ENCODE measurements at regions not wholly inside any gene's neighbourhood (a gene's known extent, or its start where the extent isn't known, plus 50 kb on each side); places are given as distances from the start of the nearest gene placed in this dataset.

GRCh38 chr10:9712393-9712792 lies 1305.3 kb upstream of the CELF2 start:
- no peak for DNase-seq

GRCh38 chr10:9719246-9719645 lies 1298.4 kb upstream of the CELF2 start:
- DNase-seq, result no peak

- DNase-seq, result no peak
Observed at GRCh38 chr10:9733766-9734165, 1283.9 kb upstream of the CELF2 start.

- DNase-seq, result no peak
Observed at GRCh38 chr10:9734218-9734617, 1283.5 kb upstream of the CELF2 start.

GRCh38 chr10:9735731-9736130 lies 1281.9 kb upstream of the CELF2 start:
- DNase-seq, result no peak

GRCh38 chr10:9743639-9744038 lies 1274.0 kb upstream of the CELF2 start:
- DNase-seq, result no peak

- no peak for DNase-seq
Observed at GRCh38 chr10:9745158-9745557, 1272.5 kb upstream of the CELF2 start.

GRCh38 chr10:9757176-9757575 lies 1260.5 kb upstream of the CELF2 start:
- no peak for DNase-seq

- DNase-seq, result no peak
Observed at GRCh38 chr10:9759596-9759995, 1258.1 kb upstream of the CELF2 start.

- peak; percentile 95 for DNase-seq
Observed at GRCh38 chr10:9762966-9763656, 1254.6 kb upstream of the CELF2 start.

GRCh38 chr10:9766762-9767161 lies 1250.9 kb upstream of the CELF2 start:
- no peak for DNase-seq

GRCh38 chr10:9781666-9782065 lies 1236.0 kb upstream of the CELF2 start:
- peak; percentile 22 for DNase-seq

GRCh38 chr10:9786101-9786500 lies 1231.6 kb upstream of the CELF2 start:
- DNase-seq, result peak; percentile 64

- peak; percentile 73 for DNase-seq
Observed at GRCh38 chr10:9786576-9786975, 1231.1 kb upstream of the CELF2 start.

GRCh38 chr10:9789996-9790395 lies 1227.7 kb upstream of the CELF2 start:
- no peak for DNase-seq

GRCh38 chr10:9792181-9792580 lies 1225.5 kb upstream of the CELF2 start:
- DNase-seq, result peak; percentile 47

GRCh38 chr10:9796564-9796963 lies 1221.1 kb upstream of the CELF2 start:
- no peak for DNase-seq

GRCh38 chr10:9800011-9800410 lies 1217.7 kb upstream of the CELF2 start:
- DNase-seq, result no peak

GRCh38 chr10:9800571-9800970 lies 1217.1 kb upstream of the CELF2 start:
- DNase-seq, result no peak

- DNase-seq, result no peak
Observed at GRCh38 chr10:9807846-9808245, 1209.8 kb upstream of the CELF2 start.

- peak; percentile 20 for DNase-seq
Observed at GRCh38 chr10:9811601-9812000, 1206.1 kb upstream of the CELF2 start.

- peak; percentile 68 for DNase-seq
Observed at GRCh38 chr10:9814285-9814864, 1203.3 kb upstream of the CELF2 start.

GRCh38 chr10:9819756-9820494 lies 1197.7 kb upstream of the CELF2 start:
- no peak for DNase-seq
